SK-N-SH (cell line): ENCODE measurements at regions not wholly inside any gene's neighbourhood (a gene's known extent, or its start where the extent isn't known, plus 50 kb on each side); places are given as distances from the start of the nearest gene placed in this dataset.

Experiments used
- CTCF ChIA-PET: fragments of 300-600, 350-600 bp; formaldehyde crosslinking; extraction: SDS; loops from one replicate; lab custom pipeline; 2021; lab: Yijun Ruan, JAX
- POLR2A ChIA-PET: fragments of 350-600 bp; sonication (Branson Sonifier 250); formaldehyde crosslinking; extraction: SDS; loops from one replicate; lab custom pipeline; 2020; ENCODE audit warnings: antibody characterized with exemption, inconsistent platforms; lab: Yijun Ruan, JAX
- DNase-seq: peaks from one replicate; pipeline ENCODE4 v3.0.0; 2012
- H2AFZ ChIP-seq: fragments of 200-600 bp; sonication (generic); 2 replicates; pipeline ENCODE4 v1.8.1; 2016; ENCODE audit warnings: antibody characterized with exemption, mild to moderate bottlenecking, low read depth
- H3F3A ChIP-seq: fragments of 200-600 bp; sonication (generic); replicated peaks from 2 replicates; pipeline ENCODE3; 2016; ENCODE audit warnings: antibody characterized with exemption, mild to moderate bottlenecking; ENCODE audit not compliant: insufficient read depth
- H3K27ac ChIP-seq, 2 experiments: fragments of 200-500 bp in 1 of 2; fragments of 200-600 bp in 1 of 2; sonication (Bioruptor generic) in 1 of 2; sonication (generic), shearing (Covaris generic) in 1 of 2; 2 replicates each; pipeline versions ENCODE4 v1.5.1 to v1.6.1; 2014 to 2016; ENCODE audit warnings: low read depth in 2 of 2, inconsistent platforms in 1 of 2, low read length in 1 of 2, mild to moderate bottlenecking in 1 of 2, mixed read lengths in 1 of 2
- H3K27me3 ChIP-seq: fragments of 200-600 bp; sonication (generic), shearing (Covaris generic); 2 replicates; pipeline ENCODE4 v1.6.1; 2016; ENCODE audit warnings: mixed run types; ENCODE audit not compliant: insufficient read depth
- H3K36me3 ChIP-seq, 2 experiments: fragments of 200-500 bp in 1 of 2; fragments of 200-600 bp in 1 of 2; sonication (Bioruptor generic) in 1 of 2; sonication (generic) in 1 of 2; replicated peaks in 1 of 2; 2 replicates each; pipeline versions ENCODE3 to v1.5.1; 2014 to 2016; ENCODE audit warnings: low read length in 1 of 2, mild to moderate bottlenecking in 1 of 2; ENCODE audit not compliant: insufficient read depth in 2 of 2, control insufficient read depth in 1 of 2
- H3K4me1 ChIP-seq, 2 experiments: fragments of 200-500 bp in 1 of 2; fragments of 200-600 bp in 1 of 2; sonication (Bioruptor generic) in 1 of 2; sonication (generic), shearing (Covaris generic) in 1 of 2; 2 replicates each; pipeline versions ENCODE4 v1.5.1 to v1.6.1; 2014 to 2016; ENCODE audit warnings: low read depth in 1 of 2, low read length in 1 of 2, mixed run types in 1 of 2; ENCODE audit not compliant: insufficient read depth in 2 of 2, control insufficient read depth in 1 of 2
- H3K4me2 ChIP-seq: fragments of 200-600 bp; sonication (generic), shearing (Covaris generic); 2 replicates; pipeline ENCODE4 v1.6.1; 2017; ENCODE audit warnings: mixed run types
- H3K4me3 ChIP-seq, 2 experiments: fragments of 200-500 bp in 1 of 2; fragments of 200-600 bp in 1 of 2; sonication (Bioruptor generic) in 1 of 2; sonication (generic), shearing (Covaris generic) in 1 of 2; 2 replicates each; pipeline versions ENCODE4 v1.5.1 to v1.8.1; 2014 to 2016; ENCODE audit warnings: low read depth in 2 of 2, inconsistent platforms in 1 of 2, low read length in 1 of 2, mild to moderate bottlenecking in 1 of 2, mixed read lengths in 1 of 2, moderate library complexity in 1 of 2
- H3K79me2 ChIP-seq: fragments of 200-600 bp; sonication (generic); 2 replicates; pipeline ENCODE4 v1.8.1; 2017; ENCODE audit warnings: mild to moderate bottlenecking; ENCODE audit not compliant: insufficient read depth
- H3K9ac ChIP-seq: fragments of 200-600 bp; sonication (generic); 2 replicates; pipeline ENCODE4 v1.6.1; 2017; ENCODE audit warnings: mixed run types
- H3K9me2 ChIP-seq: fragments of 200-600 bp; sonication (generic); 2 replicates; pipeline ENCODE4 v1.6.1; 2017; ENCODE audit warnings: mixed run types
- H3K9me3 ChIP-seq: fragments of 200-600 bp; sonication (generic); 2 replicates; pipeline ENCODE4 v1.6.1; 2017; ENCODE audit warnings: mixed run types, mild to moderate bottlenecking, moderate library complexity
- H4K20me1 ChIP-seq: fragments of 200-600 bp; sonication (generic); 2 replicates; pipeline ENCODE4 v1.6.1; 2017; ENCODE audit warnings: mild to moderate bottlenecking, mixed run types; ENCODE audit not compliant: insufficient read depth
- CTCF ChIP-seq: fragments of 200-600 bp; sonication (generic); IDR thresholded peaks from 2 replicates; pipeline ENCODE4 v1.6.1; 2017; ENCODE audit warnings: antibody characterized with exemption, mild to moderate bottlenecking, moderate library complexity
- JUND ChIP-seq: IDR thresholded peaks from 2 replicates; pipeline ENCODE4 v1.4.0; 2012
- MAX ChIP-seq: IDR thresholded peaks from 2 replicates; pipeline ENCODE4 v1.4.0; 2012; ENCODE audit warnings: low read depth
- NRF1 ChIP-seq: IDR thresholded peaks from 2 replicates; pipeline ENCODE4 v1.6.1; 2012; ENCODE audit warnings: low read depth, mild to moderate bottlenecking, low read length
- POLR2AphosphoS5 ChIP-seq: IDR thresholded peaks from 2 replicates; pipeline ENCODE4 v1.6.1; 2012; ENCODE audit warnings: low read depth, low read length
- RAD21 ChIP-seq: IDR thresholded peaks from 2 replicates; pipeline ENCODE4 v1.6.1; 2012; ENCODE audit warnings: mild to moderate bottlenecking, low read length
- REST ChIP-seq: IDR thresholded peaks from 2 replicates; pipeline ENCODE4 v1.6.1; 2012; ENCODE audit warnings: mild to moderate bottlenecking, low read depth, low read length, moderate library complexity
- RXRA ChIP-seq: IDR thresholded peaks from 2 replicates; pipeline ENCODE4 v1.4.0; 2012; ENCODE audit warnings: low read depth, mild to moderate bottlenecking, borderline replicate concordance
- TCF12 ChIP-seq: IDR thresholded peaks from 2 replicates; pipeline ENCODE4 v1.4.0; 2012
- TEAD4 ChIP-seq: IDR thresholded peaks from 2 replicates; pipeline ENCODE4 v1.4.0; 2012; ENCODE audit warnings: mild to moderate bottlenecking, borderline replicate concordance; ENCODE audit not compliant: insufficient read depth
- USF1 ChIP-seq: IDR thresholded peaks from 2 replicates; pipeline ENCODE4 v1.4.0; 2012; ENCODE audit warnings: low read depth, borderline replicate concordance
- WGBS: methylation state at CpG from one replicate; pipeline ENCODE4 v1.1.6; 2017; ENCODE audit warnings: low lambda C conversion rate; 5-methylcytosine and 5-hydroxymethylcytosine counted together

GRCh38 chr4:64503945-64504675 lies 94.9 kb upstream of the TECRL start (continued):
- no peak for TF ChIP-seq MAX
- no peak for TF ChIP-seq TCF12

- ChIA-PET POLR2A (no interaction called here), CTCF (interaction anchor here (0.9 kb wide), 1 partner anchor 35 kb away, joined by 4 read pairs; no protein-coding TSS in a partner anchor)
- Histone ChIP-seq H4K20me1 (no peaks in the 10 kb centered on the region), H3K9me3 (no peaks in the 10 kb centered on the region), H2AFZ (no peak overlapping the region), H3K27me3 (no peaks in the 10 kb centered on the region), H3K79me2 (no peaks in the 10 kb centered on the region), H3K4me2 (no peak overlapping the region), H3K36me3 (no peaks in the 10 kb centered on the region), H3K4me1 (no peaks in the 10 kb centered on the region), H3K27ac (no peak overlapping the region), H3K9ac (no peak overlapping the region), H3K4me3 (no peak overlapping the region), H3F3A (no peaks in the 10 kb centered on the region), H3K9me2 (no peaks in the 10 kb centered on the region; the same call in 1 of the 2 replicates)
- DNase-seq: no peak
- TF ChIP-seq TCF12 (no peak), CTCF (no peak), POLR2AphosphoS5 (no peak), RAD21 (no peak), REST (no peak), RXRA (no peak)
- WGBS: 14% methylated on average over 2 of the region's 2 CpGs
Measured at GRCh38 chr4:64503416-64503815, 94.2 kb upstream of the TECRL start.

GRCh38 chr4:64497491-64497890 lies 88.2 kb upstream of the TECRL start:
- Histone ChIP-seq H3K4me3 (no peak overlapping the region), H3K4me1 (no peaks in the 10 kb centered on the region), H3K9ac (no peak overlapping the region), H3F3A (no peaks in the 10 kb centered on the region), H2AFZ (no peak overlapping the region), H4K20me1 (no peaks in the 10 kb centered on the region), H3K9me2 (no peaks in the 10 kb centered on the region; the same call in 1 of the 2 replicates), H3K9me3 (no peaks in the 10 kb centered on the region), H3K27ac (no peak overlapping the region), H3K4me2 (no peak overlapping the region), H3K27me3 (no peaks in the 10 kb centered on the region), H3K36me3 (no peaks in the 10 kb centered on the region), H3K79me2 (no peaks in the 10 kb centered on the region)
- POLR2A ChIA-PET: no interaction called here
- no peak for DNase-seq
- TF ChIP-seq TEAD4: no peak
- no peak for TF ChIP-seq USF1
- no peak for TF ChIP-seq NRF1
- TF ChIP-seq JUND: no peak
- TF ChIP-seq MAX: no peak
- CTCF ChIA-PET: no interaction called here
- 0% methylated on average over 1 of the region's 1 CpG for WGBS
